H1 (cell line): ENCODE measurements at regions not wholly inside any gene's neighbourhood (a gene's known extent, or its start where the extent isn't known, plus 50 kb on each side); places are given as distances from the start of the nearest gene placed in this dataset.

ENCODE experiments used
- BACH1 ChIP-seq: IDR thresholded peaks from 2 replicates; pipeline ENCODE4 v1.6.1; 2012; ENCODE audit warnings: low read length, improper control_type of control experiment
- CBX8 ChIP-seq: fragments of 300-800, 300-1000 bp; sonication (generic); IDR thresholded peaks from 2 replicates; pipeline ENCODE4 v1.7.1; 2016; ENCODE audit warnings: low read depth, low read length, borderline replicate concordance
- CEBPB ChIP-seq: IDR thresholded peaks from 2 replicates; pipeline ENCODE4 v1.6.1; 2012; ENCODE audit warnings: low read depth, low read length
- EP300 ChIP-seq, 2 experiments: IDR thresholded peaks; 1 replicate in 1 of 2; 2 replicates in 1 of 2; pipeline ENCODE4 v1.6.1; 2011 to 2012; ENCODE audit warnings: low read depth in 2 of 2, low read length in 2 of 2, mild to moderate bottlenecking in 2 of 2, borderline replicate concordance in 1 of 2, inconsistent platforms in 1 of 2, moderate library complexity in 1 of 2
- EZH2 ChIP-seq: fragments of 200-600 bp; sonication (generic); IDR thresholded peaks from 2 replicates; pipeline ENCODE4 v1.7.1; 2012; ENCODE audit warnings: low read depth, mild to moderate bottlenecking, moderate library complexity, low read length, inconsistent platforms; ENCODE audit not compliant: severe bottlenecking
- GTF2F1 ChIP-seq: IDR thresholded peaks from 2 replicates; pipeline ENCODE4 v1.6.1; 2012; ENCODE audit warnings: low read depth, low read length, improper control_type of control experiment, borderline replicate concordance
- HDAC2 ChIP-seq, 2 experiments: fragments of 300-600 bp in 1 of 2; sonication (generic) in 1 of 2; IDR thresholded peaks; 2 replicates each; pipeline ENCODE4 v1.6.1; 2011 to 2012; ENCODE audit warnings: low read depth in 2 of 2, low read length in 2 of 2, mild to moderate bottlenecking in 2 of 2, moderate library complexity in 2 of 2, borderline replicate concordance in 1 of 2, inconsistent platforms in 1 of 2
- HDAC6 ChIP-seq: IDR thresholded peaks from one replicate; pipeline ENCODE4 v1.7.1; 2012; ENCODE audit warnings: low read depth, mild to moderate bottlenecking, inconsistent platforms, low read length, moderate library complexity
- NANOG ChIP-seq: IDR thresholded peaks from 2 replicates; pipeline ENCODE4 v1.6.1; 2011; ENCODE audit warnings: low read length, low read depth, mild to moderate bottlenecking, inconsistent platforms; ENCODE audit not compliant: insufficient read depth, poor library complexity, severe bottlenecking
- POLR2A ChIP-seq, 2 experiments: IDR thresholded peaks; 1 replicate in 1 of 2; 2 replicates in 1 of 2; pipeline ENCODE4 v1.6.1; 2011; ENCODE audit warnings: low read depth in 2 of 2, low read length in 2 of 2, mild to moderate bottlenecking in 2 of 2; ENCODE audit errors: control extremely low read depth in 1 of 2
- TEAD4 ChIP-seq: IDR thresholded peaks from 2 replicates; pipeline ENCODE4 v1.6.1; 2012; ENCODE audit warnings: low read depth, low read length, inconsistent platforms, mixed read lengths
- ZNF274 ChIP-seq: IDR thresholded peaks from 2 replicates; pipeline ENCODE4 v1.7.0; 2012; ENCODE audit warnings: low read length, borderline replicate concordance; ENCODE audit errors: extremely low read depth
- TF ChIP-seq, protein P1 (sequence below), 3 experiments: IDR thresholded peaks; 1 replicate in 2 of 3; 2 replicates in 1 of 3; pipeline versions ENCODE4 v1.5.1 to v1.6.1; 2011; ENCODE audit warnings: low read length in 3 of 3, mild to moderate bottlenecking in 3 of 3, inconsistent platforms in 2 of 3, low read depth in 1 of 3, moderate library complexity in 1 of 3; ENCODE audit not compliant: insufficient read depth in 1 of 3; ENCODE audit errors: control extremely low read depth in 1 of 3
- TF ChIP-seq, protein P2 (sequence below): IDR thresholded peaks from 2 replicates; pipeline ENCODE4 v1.6.1; 2012; ENCODE audit warnings: inconsistent platforms

DNA sequence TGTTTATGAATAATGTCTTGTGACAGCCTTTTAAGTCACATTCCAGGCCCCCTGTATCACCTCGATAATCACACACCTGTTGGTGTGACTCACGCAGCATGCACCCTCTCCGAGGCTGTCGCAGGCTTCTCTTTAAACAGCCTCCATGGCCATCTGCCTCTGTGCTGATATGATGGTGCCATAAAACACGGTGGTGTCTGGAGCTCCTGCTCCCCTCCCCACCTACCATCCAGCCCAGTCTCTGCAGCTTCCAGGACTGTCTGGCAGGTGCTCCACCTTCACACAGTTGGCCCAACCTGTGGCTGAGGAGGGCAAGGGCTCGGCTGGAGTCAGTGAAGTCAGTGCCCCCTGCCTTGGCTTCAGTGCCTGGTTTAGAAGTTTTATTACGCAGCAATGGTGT, 173.8 kb upstream of the RPL34 start:
- TF ChIP-seq ZNF274 (no peak), GTF2F1 (no peak), CEBPB (no peak), POLR2A (IDR thresholded peaks at IDR 0.05; ENCODE audit: control extremely low read depth in 1 of 2, low read depth in 2 of 2, low read length in 2 of 2) (no peak), EZH2 (no peak), BACH1 (no peak), CBX8 (no peak), HDAC2 (IDR thresholded peaks at IDR 0.05; ENCODE audit: borderline replicate concordance in 1 of 2, low read depth in 2 of 2, low read length in 2 of 2) (no peak), NANOG (no peak), HDAC6 (no peak), EP300 (IDR thresholded peaks at IDR 0.05; ENCODE audit: borderline replicate concordance in 1 of 2, low read depth in 2 of 2, low read length in 2 of 2) (no peak), TEAD4 (no peak)
- TF ChIP-seq, protein P1, sequence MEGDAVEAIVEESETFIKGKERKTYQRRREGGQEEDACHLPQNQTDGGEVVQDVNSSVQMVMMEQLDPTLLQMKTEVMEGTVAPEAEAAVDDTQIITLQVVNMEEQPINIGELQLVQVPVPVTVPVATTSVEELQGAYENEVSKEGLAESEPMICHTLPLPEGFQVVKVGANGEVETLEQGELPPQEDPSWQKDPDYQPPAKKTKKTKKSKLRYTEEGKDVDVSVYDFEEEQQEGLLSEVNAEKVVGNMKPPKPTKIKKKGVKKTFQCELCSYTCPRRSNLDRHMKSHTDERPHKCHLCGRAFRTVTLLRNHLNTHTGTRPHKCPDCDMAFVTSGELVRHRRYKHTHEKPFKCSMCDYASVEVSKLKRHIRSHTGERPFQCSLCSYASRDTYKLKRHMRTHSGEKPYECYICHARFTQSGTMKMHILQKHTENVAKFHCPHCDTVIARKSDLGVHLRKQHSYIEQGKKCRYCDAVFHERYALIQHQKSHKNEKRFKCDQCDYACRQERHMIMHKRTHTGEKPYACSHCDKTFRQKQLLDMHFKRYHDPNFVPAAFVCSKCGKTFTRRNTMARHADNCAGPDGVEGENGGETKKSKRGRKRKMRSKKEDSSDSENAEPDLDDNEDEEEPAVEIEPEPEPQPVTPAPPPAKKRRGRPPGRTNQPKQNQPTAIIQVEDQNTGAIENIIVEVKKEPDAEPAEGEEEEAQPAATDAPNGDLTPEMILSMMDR (IDR thresholded peaks at IDR 0.05; ENCODE audit: control extremely low read depth in 1 of 3, insufficient read depth in 1 of 3, low read depth in 1 of 3, low read length in 3 of 3): no peak
- TF ChIP-seq, protein P2, sequence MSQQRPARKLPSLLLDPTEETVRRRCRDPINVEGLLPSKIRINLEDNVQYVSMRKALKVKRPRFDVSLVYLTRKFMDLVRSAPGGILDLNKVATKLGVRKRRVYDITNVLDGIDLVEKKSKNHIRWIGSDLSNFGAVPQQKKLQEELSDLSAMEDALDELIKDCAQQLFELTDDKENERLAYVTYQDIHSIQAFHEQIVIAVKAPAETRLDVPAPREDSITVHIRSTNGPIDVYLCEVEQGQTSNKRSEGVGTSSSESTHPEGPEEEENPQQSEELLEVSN: no peak
